ENCODE measurements at regions not wholly inside any gene's neighbourhood (a gene's known extent, or its start where the extent isn't known, plus 50 kb on each side); places are given as distances from the start of the nearest gene placed in this dataset.
"Not testable (repeated sequence)": the region's sequence is repeated elsewhere in the genome, so short reads cannot be mapped to it uniquely, and the experiment has no call there.

GRCh38 chr17:15836991-15837390, 104.9 kb downstream of the TBC1D26 start:
- TF ChIP-seq, protein P1, sequence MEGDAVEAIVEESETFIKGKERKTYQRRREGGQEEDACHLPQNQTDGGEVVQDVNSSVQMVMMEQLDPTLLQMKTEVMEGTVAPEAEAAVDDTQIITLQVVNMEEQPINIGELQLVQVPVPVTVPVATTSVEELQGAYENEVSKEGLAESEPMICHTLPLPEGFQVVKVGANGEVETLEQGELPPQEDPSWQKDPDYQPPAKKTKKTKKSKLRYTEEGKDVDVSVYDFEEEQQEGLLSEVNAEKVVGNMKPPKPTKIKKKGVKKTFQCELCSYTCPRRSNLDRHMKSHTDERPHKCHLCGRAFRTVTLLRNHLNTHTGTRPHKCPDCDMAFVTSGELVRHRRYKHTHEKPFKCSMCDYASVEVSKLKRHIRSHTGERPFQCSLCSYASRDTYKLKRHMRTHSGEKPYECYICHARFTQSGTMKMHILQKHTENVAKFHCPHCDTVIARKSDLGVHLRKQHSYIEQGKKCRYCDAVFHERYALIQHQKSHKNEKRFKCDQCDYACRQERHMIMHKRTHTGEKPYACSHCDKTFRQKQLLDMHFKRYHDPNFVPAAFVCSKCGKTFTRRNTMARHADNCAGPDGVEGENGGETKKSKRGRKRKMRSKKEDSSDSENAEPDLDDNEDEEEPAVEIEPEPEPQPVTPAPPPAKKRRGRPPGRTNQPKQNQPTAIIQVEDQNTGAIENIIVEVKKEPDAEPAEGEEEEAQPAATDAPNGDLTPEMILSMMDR (tag by site-specific recombination; IDR thresholded peaks at IDR 0.05) = not testable (repeated sequence)
- not testable (repeated sequence) for TF ChIP-seq ZNF639 (tag by site-specific recombination; IDR thresholded peaks at IDR 0.05); KLF17 (tag by site-specific recombination; IDR thresholded peaks at IDR 0.05); ZNF707 (tag by site-specific recombination; IDR thresholded peaks at IDR 0.05); ZNF138 (tag by site-specific recombination; IDR thresholded peaks at IDR 0.05; ENCODE audit: borderline replicate concordance); ZNF274 (IDR thresholded peaks at IDR 0.05; ENCODE audit: low read length); ZNF274 (tag by site-specific recombination; IDR thresholded peaks at IDR 0.05; ENCODE audit: borderline replicate concordance); HOXD13 (CRISPR knock-in tag; IDR thresholded peaks at IDR 0.05; ENCODE audit: borderline replicate concordance); ZNF76 (tag by site-specific recombination; IDR thresholded peaks at IDR 0.05; ENCODE audit: borderline replicate concordance, low read depth); ZNF837 (tag by site-specific recombination; IDR thresholded peaks at IDR 0.05); ZNF140 (tag by site-specific recombination; IDR thresholded peaks at IDR 0.05); ZBTB8A (tag by site-specific recombination; IDR thresholded peaks at IDR 0.05); ZBTB26 (tag by site-specific recombination; optimal IDR thresholded peaks at IDR 0.05)
- TF ChIP-seq, protein P2, sequence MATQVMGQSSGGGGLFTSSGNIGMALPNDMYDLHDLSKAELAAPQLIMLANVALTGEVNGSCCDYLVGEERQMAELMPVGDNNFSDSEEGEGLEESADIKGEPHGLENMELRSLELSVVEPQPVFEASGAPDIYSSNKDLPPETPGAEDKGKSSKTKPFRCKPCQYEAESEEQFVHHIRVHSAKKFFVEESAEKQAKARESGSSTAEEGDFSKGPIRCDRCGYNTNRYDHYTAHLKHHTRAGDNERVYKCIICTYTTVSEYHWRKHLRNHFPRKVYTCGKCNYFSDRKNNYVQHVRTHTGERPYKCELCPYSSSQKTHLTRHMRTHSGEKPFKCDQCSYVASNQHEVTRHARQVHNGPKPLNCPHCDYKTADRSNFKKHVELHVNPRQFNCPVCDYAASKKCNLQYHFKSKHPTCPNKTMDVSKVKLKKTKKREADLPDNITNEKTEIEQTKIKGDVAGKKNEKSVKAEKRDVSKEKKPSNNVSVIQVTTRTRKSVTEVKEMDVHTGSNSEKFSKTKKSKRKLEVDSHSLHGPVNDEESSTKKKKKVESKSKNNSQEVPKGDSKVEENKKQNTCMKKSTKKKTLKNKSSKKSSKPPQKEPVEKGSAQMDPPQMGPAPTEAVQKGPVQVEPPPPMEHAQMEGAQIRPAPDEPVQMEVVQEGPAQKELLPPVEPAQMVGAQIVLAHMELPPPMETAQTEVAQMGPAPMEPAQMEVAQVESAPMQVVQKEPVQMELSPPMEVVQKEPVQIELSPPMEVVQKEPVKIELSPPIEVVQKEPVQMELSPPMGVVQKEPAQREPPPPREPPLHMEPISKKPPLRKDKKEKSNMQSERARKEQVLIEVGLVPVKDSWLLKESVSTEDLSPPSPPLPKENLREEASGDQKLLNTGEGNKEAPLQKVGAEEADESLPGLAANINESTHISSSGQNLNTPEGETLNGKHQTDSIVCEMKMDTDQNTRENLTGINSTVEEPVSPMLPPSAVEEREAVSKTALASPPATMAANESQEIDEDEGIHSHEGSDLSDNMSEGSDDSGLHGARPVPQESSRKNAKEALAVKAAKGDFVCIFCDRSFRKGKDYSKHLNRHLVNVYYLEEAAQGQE (tag by site-specific recombination; IDR thresholded peaks at IDR 0.05) = not testable (repeated sequence)
- TF ChIP-seq, protein P3, sequence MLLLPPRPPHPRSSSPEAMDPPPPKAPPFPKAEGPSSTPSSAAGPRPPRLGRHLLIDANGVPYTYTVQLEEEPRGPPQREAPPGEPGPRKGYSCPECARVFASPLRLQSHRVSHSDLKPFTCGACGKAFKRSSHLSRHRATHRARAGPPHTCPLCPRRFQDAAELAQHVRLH (tag by site-specific recombination; IDR thresholded peaks at IDR 0.05) = not testable (repeated sequence)

All from HEK293 (cell line).